Glomerular endothelial cell (primary cell): ENCODE measurements at regions not wholly inside any gene's neighbourhood (a gene's known extent, or its start where the extent isn't known, plus 50 kb on each side); places are given as distances from the start of the nearest gene placed in this dataset.
"Not testable (repeated sequence)": the region's sequence is repeated elsewhere in the genome, so short reads cannot be mapped to it uniquely, and the experiment has no call there.

ENCODE experiments used
- DNase-seq: peaks from one replicate; pipeline ENCODE4 v3.0.0-alpha.2; 2011; ENCODE audit warnings: low read depth, low spot score; ENCODE audit errors: extremely low read depth

GRCh38 chr4:64016893-64017292 is 392.4 kb downstream of the TECRL start:
- DNase-seq: no peak

GRCh38 chr4:64014647-64015046 is 394.6 kb downstream of the TECRL start:
- DNase-seq: no peak

GRCh38 chr4:64001229-64001898 is 407.9 kb downstream of the TECRL start:
- no peak for DNase-seq

- DNase-seq: no peak
Observed at GRCh38 chr4:64000241-64000640, 409.0 kb downstream of the TECRL start.

- DNase-seq: no peak
Observed at GRCh38 chr4:63986253-63986652, 423.0 kb downstream of the TECRL start.

GRCh38 chr4:63983224-63983623 is 426.0 kb downstream of the TECRL start:
- no peak for DNase-seq

- no peak for DNase-seq
Observed at GRCh38 chr4:63965875-63966274, 443.4 kb downstream of the TECRL start.

- not testable (repeated sequence) for DNase-seq
Observed at GRCh38 chr4:63942706-63943286, 466.5 kb downstream of the TECRL start.

- DNase-seq: no peak
Observed at GRCh38 chr4:63937961-63938360, 471.3 kb downstream of the TECRL start.

GRCh38 chr4:63922146-63922545 is 487.1 kb downstream of the TECRL start:
- no peak for DNase-seq

GRCh38 chr4:63921561-63921960 is 487.7 kb downstream of the TECRL start:
- DNase-seq: no peak

GRCh38 chr4:63919636-63920365 is 489.4 kb downstream of the TECRL start:
- no peak for DNase-seq

GRCh38 chr4:63906660-63907183 is 502.5 kb downstream of the TECRL start:
- no peak for DNase-seq

GRCh38 chr4:63904201-63904600 is 505.0 kb downstream of the TECRL start:
- no peak for DNase-seq

- no peak for DNase-seq
Observed at GRCh38 chr4:63901304-63901703, 507.9 kb downstream of the TECRL start.

- no peak for DNase-seq
Observed at GRCh38 chr4:63898961-63899360, 510.3 kb downstream of the TECRL start.

- DNase-seq: no peak
Observed at GRCh38 chr4:63894161-63894560, 515.1 kb downstream of the TECRL start.

GRCh38 chr4:63869370-63869769 is 539.9 kb downstream of the TECRL start:
- DNase-seq: no peak

- no peak for DNase-seq
Observed at GRCh38 chr4:63851496-63851895, 557.8 kb downstream of the TECRL start.

GRCh38 chr4:63841266-63841665 is 568.0 kb downstream of the TECRL start:
- no peak for DNase-seq

GRCh38 chr4:63831590-63832155 is 577.6 kb downstream of the TECRL start:
- no peak for DNase-seq
